GM19324 (cell line): ENCODE measurements at regions not wholly inside any gene's neighbourhood (a gene's known extent, or its start where the extent isn't known, plus 50 kb on each side); places are given as distances from the start of the nearest gene placed in this dataset.

Experiments
- ATAC-seq: cut with Tn5 transposase; IDR thresholded peaks from one replicate; pipeline ENCODE4 v1.9.1; 2021; ENCODE audit warnings: mild to moderate bottlenecking, moderate library complexity; ENCODE audit not compliant: unreplicated experiment, low FRiP score

DNA sequence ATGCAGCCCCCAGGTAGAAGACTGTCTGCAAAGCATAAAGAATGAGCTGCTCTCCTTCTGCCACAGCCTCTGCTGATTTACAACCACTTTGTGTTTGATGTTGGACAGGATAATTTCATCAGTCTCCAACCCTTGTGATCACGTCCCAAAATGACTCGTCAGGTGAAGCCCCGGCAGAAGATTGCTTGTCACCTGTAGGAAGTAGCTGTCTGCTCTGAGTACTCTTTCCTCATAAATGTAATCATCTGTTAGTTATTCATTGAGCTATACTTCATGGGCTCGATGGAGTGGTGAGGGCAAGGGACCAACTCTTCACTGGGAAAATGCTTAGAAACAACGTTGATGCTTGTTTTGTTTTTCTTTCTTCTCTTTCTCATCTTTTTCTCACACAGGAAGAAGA lies 290.9 kb upstream of the SP8 start:
- no peak for ATAC-seq

DNA sequence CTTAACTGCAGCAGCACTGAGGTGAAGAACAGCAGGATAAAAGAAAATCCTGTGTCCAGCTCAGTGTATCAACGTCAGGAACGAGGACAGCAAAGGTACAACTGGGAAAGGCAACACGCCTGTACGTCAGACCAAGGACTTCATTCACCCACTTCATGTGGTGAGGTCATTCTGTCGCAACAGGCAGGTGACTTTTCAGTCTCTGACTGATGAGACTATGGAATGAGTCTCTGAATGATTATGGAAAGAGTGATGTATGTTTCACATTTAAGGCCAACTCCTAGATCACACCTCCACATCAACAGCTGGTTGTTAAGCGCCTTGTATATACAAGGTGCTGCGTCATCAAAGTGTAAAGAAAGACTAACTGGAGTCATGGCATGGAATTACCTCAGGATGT lies 297.6 kb upstream of the SP8 start:
- no peak for ATAC-seq

DNA sequence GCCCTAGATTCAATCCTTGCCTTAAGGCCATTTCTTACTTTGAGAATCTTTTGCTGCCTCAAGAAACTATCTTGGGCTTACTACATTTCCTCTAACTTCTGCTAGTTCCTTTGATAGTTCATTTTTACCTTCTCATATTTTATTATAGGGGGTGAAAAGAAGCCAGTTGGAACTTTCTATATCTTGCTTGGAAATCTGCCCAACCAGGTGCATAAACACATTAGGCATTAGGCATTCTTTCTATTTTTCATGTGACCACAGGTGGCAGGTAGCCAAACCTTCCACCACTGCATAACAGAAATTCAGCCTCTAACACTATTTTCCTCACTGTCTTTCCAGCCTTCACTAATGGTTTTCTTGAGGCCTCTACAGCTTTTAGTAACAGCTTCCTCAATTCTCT lies 300.0 kb upstream of the SP8 start:
- no peak for ATAC-seq

DNA sequence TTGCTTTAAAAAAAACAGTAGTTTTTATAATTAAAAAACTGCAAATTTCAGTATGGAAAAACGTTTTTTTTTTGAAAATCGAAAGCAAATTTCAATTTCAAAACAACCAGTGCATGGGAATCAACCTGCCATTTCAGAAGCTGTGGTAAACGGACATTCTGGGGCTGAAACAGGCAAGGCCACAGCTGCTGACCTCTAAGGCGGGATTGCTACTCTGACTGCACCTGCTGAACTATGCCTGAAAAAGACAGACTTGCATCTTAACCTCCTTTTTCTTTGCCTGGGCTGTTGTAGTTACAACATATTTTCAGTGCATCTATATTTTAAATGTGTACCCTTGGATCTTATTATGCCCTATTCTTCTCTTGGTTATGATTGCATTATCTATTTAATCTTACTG lies 303.0 kb upstream of the SP8 start:
- no peak for ATAC-seq

DNA sequence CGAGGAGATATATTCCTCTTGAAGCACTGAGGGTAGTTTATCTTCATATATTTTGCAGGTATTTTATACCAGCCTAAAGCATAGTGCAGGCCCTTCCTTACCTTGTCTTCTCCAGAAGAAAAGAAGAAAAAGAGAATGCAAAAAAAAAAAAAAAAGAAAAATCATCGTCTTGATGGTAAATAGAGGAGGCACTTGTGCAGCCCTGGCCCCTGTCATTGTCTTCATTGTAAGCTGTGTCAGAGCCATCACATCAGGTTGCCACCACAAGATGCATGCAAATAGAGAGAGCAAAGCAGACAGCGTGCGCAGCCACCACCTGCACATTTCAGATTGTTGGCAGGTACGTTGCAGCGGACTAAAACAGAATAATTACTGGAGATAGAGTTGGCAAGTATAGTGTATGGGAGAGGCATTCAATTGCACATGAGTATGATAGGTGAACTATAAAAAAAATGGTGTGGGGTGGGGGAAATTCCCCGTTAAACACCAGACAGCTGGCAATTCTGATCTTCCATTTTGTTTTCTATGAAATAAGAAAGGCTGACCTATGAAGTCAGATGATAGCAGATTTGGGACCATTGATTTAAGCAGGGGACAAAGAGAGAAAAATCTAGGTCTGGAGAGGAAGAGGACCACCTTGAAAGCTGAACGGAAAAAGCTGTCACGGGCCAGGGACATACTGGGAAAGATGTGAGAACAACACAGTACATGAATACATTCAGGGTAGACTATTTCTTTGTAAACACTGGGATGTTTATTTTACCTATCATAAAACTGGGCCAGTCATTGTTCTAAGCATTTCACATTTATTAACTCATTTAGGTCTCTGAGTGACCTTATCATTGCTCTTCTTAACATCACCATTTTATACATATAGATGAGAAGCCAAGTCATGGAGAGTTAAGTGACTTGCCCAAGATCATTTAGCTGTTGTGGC lies 306.3 kb upstream of the SP8 start:
- no peak for ATAC-seq

DNA sequence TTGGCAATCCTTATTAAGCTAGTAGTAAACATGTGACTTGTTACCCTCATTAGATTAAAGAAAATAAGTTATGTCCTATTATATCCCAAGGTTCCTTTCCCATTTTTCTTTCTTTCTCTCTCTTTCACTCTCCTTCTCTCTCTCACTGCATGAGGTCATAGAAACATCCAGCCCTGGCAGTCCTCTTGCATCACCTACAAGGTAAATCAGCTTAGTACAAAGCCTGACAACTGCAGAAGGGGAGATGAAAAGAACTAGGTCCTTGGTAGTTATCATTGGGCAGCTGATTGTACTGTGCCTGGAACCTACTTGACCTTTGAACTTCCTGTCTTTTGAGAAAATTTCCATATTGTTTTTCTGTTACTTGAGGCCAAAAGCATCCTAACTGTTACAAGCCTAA lies 307.9 kb upstream of the SP8 start:
- no peak for ATAC-seq

DNA sequence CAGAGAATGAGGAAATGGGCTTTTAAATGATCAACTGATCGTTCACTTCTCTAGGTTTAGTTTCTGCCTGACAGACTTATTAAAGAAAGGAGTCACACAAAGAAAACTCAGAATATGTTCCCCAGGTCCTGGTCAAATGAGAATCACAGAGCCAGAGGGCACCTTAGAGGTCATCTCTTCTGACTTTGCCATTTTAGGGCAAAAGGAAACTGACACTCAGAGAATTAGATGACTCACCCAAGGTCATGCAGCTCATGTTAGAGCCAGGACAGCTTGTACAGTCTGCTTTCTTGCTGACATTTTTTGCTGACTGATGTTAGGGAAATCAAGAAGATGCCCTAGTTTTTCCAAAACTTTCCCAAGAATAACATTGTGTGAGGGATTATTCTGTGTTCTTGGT lies 312.7 kb upstream of the SP8 start:
- ATAC-seq, result peak; percentile 66

DNA sequence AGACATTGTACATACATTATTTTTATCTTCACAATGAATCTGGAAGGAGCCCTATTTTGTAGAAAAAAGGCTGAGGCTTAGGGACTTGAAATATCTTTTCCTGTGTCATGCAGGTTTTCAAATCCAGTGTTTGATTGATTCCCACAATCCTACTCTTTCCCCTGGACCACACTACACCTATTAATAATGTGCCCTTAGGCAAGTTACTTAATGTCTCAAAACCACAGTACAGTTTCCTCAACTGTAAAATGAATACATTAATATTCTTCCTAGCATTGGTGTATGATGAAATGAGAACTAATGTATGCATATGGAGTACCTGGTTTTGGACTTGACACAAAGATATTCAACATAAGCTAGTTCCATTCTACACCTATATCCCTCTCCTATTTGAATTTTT lies 313.3 kb upstream of the SP8 start:
- no peak for ATAC-seq

DNA sequence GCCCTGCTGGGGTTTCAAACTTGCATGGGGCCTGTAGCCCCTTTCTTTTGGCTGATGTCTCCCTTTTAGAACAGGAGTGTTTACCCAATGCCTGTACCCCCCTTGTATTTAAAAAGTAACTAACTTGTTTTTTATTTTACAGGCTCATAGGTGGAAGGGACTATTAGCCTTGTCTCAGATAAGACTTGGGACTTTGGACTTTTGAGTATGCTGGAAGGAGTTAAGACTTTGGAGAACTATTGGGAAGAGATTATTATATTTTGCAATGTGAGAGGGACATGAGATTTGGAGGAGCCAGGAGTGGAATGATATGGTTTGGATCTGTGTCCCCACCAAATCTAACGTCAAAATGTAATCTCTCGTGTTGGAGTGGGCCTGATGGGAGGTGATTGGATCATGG lies 314.9 kb upstream of the SP8 start:
- ATAC-seq, result no peak

DNA sequence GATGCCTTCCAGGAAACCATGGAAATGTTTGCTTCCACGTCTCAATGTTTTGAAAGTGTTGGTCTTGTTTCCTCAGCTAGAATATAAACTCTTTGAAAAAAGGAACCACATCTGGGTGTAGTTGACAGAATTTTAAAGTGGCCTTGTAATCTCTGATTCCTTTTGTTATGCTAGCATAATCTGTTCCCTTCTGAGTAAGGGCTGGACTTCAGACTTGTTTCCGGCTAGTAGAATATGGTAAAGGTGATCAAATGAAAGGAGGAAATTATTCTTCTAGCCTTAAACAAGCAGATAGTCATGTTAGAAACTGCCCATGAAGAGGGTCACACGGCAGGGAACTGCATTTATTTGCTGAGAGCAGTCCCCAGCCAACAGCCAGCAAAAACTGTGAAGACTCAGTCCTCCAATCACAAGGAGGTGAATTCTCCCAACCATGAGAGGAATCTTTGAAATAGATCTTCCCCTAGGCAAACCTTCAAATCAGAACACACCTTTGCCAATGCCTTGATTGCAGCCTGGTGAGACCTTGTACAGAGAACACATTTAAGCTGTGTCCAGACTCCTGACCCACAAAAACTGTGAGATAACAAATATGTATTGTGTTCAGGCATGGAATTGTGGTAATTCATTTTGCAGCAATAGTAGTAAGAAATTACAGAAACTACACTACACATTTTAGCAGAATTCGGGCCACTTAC lies 316.9 kb upstream of the SP8 start:
- ATAC-seq, result no peak

DNA sequence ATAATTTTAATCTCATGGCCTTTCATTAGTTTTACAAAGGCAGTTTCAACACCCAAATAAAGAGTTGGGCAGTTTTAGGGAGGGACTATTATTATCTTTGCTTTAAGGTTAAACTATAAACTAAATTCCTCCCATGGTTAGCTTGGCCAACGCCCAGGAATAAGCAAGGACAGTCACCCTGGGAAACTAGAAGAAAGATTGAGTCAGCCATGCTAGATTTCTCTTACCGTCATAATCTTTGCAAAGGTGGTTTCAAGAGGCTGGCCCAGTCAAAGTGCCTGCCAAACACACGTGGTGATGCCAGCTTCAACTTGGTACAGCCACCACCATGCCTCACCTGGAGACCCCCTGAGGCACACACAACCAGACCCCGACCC lies 317.4 kb upstream of the SP8 start:
- no peak for ATAC-seq

DNA sequence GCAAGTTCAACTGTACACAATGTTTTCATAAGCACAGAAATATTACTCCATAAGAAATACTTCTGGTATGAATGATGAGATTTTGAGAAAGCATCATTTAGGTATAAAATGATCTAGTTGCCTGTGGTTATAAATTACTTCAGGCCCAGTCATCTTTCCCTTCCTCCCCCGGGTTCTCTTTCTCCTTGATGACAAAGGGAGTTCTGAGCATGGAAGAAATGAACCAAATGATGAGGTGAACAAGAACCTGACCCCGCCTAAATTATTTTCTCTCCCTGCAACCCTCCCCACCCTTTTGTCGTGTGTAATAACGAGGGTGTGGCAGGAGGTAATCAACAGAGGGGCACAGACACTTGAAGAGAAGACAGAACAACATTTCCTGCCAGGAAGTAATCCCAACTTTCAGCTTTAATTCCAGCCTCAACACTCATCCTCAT lies 319.6 kb upstream of the SP8 start:
- ATAC-seq, result no peak

DNA sequence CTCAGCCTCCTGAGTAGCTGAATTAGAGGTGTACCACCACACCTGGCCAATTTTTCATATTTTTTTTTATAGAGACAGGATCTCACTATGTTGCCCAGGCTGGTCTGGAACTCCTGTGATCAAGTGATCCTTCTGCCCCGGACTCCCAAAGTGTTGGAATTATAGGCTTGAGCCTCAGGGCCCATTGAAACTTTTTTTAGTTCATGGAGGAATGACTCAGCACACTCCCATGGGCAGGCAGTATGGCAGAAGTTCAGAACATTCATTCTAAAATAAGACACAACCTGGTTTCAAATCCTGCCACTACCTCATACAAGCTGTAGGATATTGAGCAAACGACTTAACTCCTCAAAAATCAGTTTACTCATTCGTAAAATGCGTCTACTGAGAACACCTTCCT lies 320.4 kb upstream of the SP8 start:
- ATAC-seq, result no peak

DNA sequence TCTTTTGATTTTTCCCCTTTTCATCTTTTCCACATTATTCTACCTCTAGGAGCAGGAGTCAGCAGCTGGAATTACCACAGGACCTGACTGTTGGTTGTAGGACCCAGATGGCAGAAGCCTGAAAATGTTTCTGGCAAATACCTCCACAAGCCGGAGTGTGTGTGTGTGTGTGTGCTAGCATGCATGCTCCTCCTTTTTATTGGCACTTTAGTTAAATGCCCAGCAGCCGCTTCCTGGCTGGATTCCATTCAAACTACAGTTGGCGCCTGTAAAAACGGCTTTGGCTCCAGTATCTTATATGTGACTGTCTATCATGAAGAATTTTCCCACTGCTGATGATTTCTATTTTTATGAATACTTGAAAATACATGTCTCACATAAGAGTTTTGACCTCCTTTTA lies 319.7 kb upstream of the SP4 start:
- ATAC-seq, result no peak

DNA sequence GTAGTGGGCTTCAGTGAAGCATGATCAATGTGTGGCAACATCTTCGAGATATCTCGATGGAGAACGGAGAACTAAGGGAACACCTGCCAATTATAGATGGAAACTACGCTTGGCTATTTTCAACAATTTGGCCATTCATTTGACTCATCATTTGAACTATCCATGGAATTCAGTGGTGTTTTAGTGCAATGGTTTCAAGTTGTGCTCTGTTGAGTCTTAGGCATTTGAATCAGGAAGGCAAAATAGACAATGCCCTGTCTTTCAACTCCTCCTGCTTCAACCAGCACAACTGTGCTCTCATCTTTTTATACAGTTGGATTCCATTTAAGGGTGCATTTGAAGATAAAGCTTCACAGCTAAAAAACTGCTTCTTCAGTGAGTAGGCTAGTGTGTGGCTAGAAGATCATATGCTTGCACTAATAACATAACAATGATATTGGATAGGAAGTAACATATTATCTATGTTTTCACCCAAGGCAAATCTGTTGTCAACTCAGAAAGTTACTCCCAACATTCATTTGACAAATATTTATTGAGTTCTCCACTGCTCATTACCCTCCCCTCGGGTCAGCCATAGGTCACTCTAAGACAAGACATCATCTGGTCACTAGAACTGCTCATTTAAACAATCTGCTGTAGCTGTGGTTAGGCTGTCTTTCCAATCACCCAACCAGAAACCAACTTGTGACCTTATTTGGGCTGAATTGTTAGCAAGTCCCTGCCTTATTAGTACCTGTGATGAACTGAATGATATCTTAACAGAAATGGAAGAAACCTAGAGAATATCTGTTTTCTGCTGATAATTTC lies 314.1 kb upstream of the SP4 start:
- peak; percentile 57 for ATAC-seq

DNA sequence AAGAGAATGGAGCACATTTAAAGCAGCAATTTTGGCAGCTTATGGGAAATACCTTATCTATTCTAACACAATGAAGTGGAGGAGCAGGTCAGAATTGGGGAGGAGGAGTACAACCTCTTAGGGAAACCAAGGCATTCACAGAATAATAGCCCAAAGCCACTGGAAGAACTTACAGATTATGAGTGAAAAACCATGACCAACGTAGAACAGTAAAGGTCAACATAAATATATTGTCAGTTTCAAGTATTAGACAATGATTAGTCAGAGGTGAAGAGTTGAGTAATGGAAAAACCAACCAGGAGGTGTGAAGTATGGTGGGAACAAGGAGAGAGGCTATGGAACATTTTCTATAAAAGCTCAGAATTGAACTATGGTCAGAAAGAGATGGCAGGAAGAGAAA lies 304.3 kb upstream of the SP4 start:
- no peak for ATAC-seq

DNA sequence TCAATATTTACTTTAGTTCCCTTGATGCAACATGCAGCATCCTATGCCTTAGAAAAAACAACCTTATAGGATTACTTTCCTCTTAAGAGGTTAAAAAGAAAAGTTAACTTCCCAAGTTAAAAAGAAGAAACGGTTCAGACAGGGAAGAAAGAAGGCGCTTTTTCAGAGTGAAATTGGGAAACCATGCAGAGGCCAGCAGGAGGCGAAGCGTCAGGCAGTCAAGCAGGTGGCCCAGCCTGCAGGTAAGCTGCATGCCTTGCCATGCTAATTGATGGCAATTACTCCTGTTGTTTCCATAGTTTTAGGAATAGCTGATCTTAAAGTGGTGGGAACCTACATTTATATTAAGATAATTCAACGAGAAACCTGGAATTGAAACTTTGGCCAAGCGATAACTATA lies 302.6 kb upstream of the SP4 start:
- no peak for ATAC-seq

DNA sequence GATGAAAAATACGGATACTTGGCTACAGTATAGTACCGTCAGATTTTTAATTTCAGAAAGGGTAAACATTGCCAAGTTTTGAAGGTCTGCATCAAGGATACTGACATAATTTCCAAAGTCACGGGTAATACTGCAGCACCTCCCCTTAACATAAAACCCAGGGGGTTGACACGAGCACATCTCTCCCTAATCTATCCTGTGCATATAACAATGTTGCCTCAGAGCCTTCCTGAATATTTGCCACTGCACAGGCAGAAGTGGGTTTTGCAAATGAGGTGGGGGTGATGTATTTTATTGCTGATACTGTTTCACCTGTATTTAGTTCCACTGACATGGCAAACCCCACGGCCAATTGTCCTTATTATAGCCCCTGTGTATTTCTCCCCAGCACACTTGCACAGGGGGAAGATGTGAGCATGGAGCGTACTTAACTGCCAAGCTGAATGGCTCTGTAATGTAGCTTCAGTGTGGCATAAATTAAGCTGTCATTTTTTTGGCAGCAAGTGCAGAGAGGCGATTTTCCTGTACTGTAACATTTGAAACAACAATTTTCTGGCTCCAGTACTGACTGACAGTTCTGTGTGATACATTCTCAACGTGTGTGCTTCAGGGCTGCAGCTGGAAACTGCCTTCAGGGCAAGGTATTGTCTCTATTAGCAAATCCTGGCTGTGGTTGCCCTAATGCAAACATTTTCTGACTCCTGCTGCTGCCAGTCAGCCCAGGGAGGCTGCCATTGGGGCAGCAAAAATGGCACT lies 299.6 kb upstream of the SP4 start:
- ATAC-seq, result no peak

DNA sequence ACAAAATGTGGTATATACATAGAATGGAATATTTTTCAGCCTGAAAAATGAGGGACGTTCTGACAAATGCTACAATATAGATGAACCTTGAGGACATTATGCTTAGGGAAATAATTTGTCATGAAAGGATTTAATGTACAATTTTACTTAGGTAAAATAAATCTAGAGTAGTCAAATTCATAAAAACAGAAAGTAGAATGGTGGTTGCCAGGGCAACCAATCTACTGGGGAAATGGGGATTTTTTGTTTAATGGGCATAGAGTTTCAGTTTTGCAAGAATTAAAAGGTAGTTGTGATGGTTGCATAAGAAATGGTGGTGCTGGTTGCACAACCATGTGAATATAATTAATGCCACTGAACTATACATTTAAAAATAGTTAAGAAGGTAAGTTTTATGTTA lies 296.0 kb upstream of the SP4 start:
- no peak for ATAC-seq

DNA sequence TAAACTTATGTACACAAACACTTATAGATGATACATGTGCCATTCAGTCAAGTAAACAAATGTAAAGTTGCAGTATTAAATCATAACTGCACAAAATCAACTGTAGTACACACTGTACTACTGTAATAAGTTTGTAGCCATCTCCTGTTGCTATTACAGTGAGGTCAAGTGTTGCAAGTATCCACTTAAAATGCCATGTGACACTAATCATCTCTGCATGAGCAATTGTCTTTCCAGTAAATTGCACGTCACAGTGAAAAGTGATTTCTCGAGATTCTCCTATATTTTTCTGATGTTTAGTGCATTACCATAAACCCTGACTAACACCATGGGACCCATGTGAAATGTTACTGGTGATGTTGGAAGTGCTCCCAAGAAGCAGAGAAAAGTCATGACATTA lies 293.3 kb upstream of the SP4 start:
- no peak for ATAC-seq

DNA sequence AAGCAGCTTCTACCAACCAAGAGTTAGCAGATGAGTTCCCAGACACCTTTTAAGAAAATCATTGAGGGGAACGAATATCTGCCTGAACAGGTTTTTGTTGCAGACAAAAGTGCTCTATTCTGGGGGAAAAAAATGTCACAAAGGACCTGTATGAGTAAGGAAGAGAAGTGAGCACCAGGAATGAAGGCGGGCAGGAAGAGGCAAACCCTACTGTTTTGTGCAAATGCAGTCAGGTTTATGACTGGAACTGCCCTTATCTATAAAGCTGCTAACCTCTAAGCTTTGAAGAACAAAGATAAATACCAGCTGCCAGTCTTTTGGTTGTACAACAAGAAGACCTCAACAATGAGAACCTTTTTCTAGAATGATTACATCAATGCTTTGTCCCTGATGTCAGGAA lies 292.4 kb upstream of the SP4 start:
- no peak for ATAC-seq
